ENCODE measurements at regions not wholly inside any gene's neighbourhood (a gene's known extent, or its start where the extent isn't known, plus 50 kb on each side); places are given as distances from the start of the nearest gene placed in this dataset.

DNA sequence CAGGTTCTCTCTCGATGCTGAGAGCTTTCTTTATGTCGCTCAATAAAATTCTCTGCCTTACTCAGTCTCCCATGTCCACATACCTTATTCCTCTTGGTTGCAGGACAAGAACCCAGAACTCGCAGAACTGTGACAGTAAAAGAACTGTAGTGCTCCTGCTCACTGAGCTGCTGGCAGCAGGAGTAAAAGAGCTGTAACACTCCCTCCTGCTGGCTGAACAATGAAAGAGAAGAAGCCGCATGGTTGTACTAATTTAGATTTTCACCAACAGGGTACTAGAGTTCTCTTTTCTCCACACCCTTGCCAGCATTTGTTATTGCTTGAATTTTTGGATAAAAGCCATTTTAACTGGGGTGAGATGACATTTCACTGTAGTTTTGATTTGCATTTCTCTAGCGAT lies 433.2 kb downstream of the GUCY1A2 start:
- no peak for DNase-seq (ENCODE audit: low spot score)

GRCh38 chr11:106594751-106595351 lies 423.4 kb downstream of the GUCY1A2 start:
- DNase-seq (ENCODE audit: low spot score) = peak; percentile 6

DNA sequence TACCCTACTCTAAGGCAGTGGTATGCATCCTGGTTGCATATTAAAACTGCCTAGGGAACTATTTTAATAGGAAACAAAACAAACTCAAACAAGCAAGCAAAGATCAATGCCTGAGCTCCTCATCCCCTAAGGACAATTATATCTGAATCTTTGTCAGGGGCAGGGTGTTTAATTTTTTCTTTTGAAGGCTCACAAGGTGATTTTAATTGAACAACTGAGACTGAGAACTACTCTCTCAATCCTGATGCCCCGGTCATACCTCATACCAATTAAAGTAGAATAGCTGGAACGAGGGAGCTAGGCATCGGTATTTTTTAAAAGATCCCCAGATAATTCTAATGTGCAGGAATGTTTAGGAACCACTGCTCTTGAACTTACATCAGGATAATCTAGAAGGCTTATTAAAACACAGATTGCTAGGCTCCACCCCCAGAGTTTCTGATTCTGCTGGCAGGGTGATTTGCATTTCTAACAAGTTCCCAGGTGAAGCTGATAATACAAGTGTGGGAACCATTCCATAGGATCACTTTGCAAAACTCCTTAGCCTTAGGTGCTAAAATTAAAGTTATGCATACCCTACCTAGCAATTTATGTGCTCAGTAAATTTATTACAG lies 416.5 kb downstream of the GUCY1A2 start:
- no peak for DNase-seq (ENCODE audit: low spot score)

DNA sequence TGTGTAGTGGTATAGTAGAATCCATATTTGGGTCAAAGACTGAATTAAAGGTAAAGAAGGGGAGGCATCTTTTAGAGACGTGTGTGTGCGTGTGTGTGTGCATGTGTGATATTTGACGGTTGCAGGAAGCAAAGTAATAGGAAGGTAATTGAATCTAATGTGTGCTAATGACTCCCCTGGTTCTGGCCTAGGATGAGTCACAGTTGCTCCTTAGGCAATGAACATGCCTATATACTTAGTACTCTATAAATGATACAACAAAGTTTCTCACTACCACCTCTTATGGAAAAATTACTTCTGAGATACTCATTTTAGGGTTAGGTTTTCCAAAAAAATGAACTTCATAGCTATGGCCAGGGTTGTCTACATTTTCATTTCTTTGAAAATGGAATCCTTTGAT lies 409.6 kb downstream of the GUCY1A2 start:
- no peak for DNase-seq (ENCODE audit: low spot score)

GRCh38 chr11:106614262-106614661 lies 404.0 kb downstream of the GUCY1A2 start:
- DNase-seq (ENCODE audit: low spot score) = no peak

DNA sequence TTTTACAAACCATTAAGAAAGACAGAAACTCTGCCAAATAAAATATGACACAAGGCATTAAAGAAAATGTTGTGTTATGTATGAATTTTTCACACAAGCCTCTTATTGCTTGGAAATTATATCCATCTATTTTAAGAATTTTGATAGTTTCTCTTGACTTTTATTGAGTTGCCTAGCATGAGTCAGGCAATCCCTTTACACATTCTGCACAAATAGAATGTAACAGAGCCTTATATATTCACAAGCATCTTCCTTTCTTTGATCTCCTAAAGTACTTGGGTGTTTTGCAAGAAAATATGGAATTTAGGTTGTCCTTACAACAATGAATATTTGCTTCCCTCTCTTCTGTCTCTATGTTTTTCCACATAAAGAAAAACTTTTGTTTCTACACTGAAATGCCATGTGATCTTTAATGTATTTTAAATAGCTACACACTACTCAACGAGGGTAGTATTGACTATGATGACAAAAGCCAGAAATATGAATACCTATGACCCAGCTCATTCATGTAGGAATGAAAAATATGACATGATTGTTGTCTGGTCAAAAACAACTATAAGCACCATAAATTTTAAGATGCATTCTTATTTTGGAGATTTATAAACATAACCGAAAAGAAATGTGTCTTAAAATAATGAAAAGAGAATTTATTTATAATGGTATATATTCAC lies 398.8 kb downstream of the GUCY1A2 start:
- no peak for DNase-seq (ENCODE audit: low spot score)

GRCh38 chr11:106621484-106621883 lies 396.8 kb downstream of the GUCY1A2 start:
- no peak for DNase-seq (ENCODE audit: low spot score)
